Nephron (organoid): ENCODE measurements at regions not wholly inside any gene's neighbourhood (a gene's known extent, or its start where the extent isn't known, plus 50 kb on each side); places are given as distances from the start of the nearest gene placed in this dataset.

ENCODE experiments used
- H3K27ac Mint-ChIP-seq, 3 experiments: 2 replicates each; pipeline ENCODE4 v1.8.0; 2020; ENCODE audit warnings: mixed read lengths in 3 of 3, mild to moderate bottlenecking in 2 of 3, moderate library complexity in 1 of 3
- H3K27me3 Mint-ChIP-seq: 2 replicates; pipeline ENCODE4 v1.8.0; 2021; ENCODE audit warnings: low read depth, mild to moderate bottlenecking, moderate library complexity, mixed read lengths
- H3K36me3 Mint-ChIP-seq: 2 replicates; pipeline ENCODE4 v1.8.0; 2020; ENCODE audit warnings: low read depth, mixed read lengths
- H3K4me1 Mint-ChIP-seq: 2 replicates; pipeline ENCODE4 v1.8.0; 2020; ENCODE audit warnings: mixed read lengths
- H3K4me3 Mint-ChIP-seq, 3 experiments: 2 replicates each; pipeline ENCODE4 v1.8.0; 2020; ENCODE audit warnings: mild to moderate bottlenecking in 3 of 3, mixed read lengths in 3 of 3, moderate library complexity in 2 of 3
- H3K9me3 Mint-ChIP-seq: 2 replicates; pipeline ENCODE4 v1.8.0; 2020; ENCODE audit warnings: mixed read lengths
- CTCF ChIP-seq, 3 experiments: fragments of 200-600 bp; sonication (generic); IDR thresholded peaks; one replicate each; pipeline ENCODE4 v1.5.0; 2021; ENCODE audit warnings: antibody characterized with exemption in 3 of 3; ENCODE audit not compliant: unreplicated experiment in 3 of 3

DNA sequence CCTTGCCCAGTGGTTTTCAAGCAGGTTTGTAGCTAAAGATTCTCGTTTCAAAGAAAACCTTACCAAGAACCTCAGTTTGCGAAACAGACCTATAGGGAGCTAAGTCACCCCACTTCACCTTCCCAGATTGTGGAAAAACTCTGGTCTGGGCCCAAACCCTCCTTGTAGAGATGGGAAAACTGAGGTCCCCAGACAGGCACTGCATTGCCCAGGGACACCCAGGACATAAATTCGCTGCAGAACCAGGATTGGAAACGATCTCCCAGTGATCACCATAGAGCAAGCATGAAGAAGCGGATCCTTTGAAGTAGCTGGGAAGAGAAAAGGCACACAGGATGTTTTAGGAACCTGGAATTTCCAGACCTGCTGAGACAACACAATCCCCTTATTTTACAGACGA, 85.6 kb upstream of the PIAS1 start:
- TF ChIP-seq CTCF (IDR thresholded peaks at IDR 0.05; ENCODE audit: unreplicated experiment in 3 of 3): no peak
- no peaks in the 10 kb centered on the region for H3K36me3 Mint-ChIP-seq
- peaks cover 31% of the 10 kb centered on the region for H3K4me1 Mint-ChIP-seq
- no peaks in the 10 kb centered on the region for H3K9me3 Mint-ChIP-seq
- H3K27ac Mint-ChIP-seq: peak overlapping the region; percentile 14 to 35 (median 22)
- peak overlapping the region; percentile 9 to 84 (median 81) for H3K4me3 Mint-ChIP-seq
- no peaks in the 10 kb centered on the region for H3K27me3 Mint-ChIP-seq

DNA sequence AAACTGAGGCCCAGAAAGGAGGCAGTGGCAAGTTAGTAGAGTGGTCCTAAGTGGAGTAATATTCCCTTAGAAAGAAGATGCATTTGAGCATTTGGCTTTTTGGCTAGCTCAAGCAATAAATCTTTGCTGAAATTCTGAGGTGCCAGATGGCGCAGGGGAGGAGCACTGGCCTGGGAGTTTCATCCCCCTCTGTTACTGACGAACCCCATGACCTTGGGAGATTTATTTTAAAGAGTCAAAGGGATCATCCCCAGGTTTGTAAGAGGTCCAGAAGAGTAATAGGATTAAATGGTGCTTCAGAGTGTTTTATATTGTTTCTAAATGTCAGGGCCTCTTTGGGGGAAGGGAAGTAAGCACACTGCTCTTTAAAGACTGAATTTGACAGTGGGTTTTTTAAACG, 85.1 kb upstream of the PIAS1 start:
- H3K27ac Mint-ChIP-seq: peak overlapping the region; percentile 14 to 35 (median 22)
- H3K36me3 Mint-ChIP-seq: no peaks in the 10 kb centered on the region
- TF ChIP-seq CTCF (IDR thresholded peaks at IDR 0.05; ENCODE audit: unreplicated experiment in 3 of 3): no peak
- H3K4me3 Mint-ChIP-seq: peak overlapping the region; percentile 30 to 84 (median 81)
- peaks cover 31% of the 10 kb centered on the region for H3K4me1 Mint-ChIP-seq
- H3K9me3 Mint-ChIP-seq: peaks cover 2% of the 10 kb centered on the region
- no peaks in the 10 kb centered on the region for H3K27me3 Mint-ChIP-seq

DNA sequence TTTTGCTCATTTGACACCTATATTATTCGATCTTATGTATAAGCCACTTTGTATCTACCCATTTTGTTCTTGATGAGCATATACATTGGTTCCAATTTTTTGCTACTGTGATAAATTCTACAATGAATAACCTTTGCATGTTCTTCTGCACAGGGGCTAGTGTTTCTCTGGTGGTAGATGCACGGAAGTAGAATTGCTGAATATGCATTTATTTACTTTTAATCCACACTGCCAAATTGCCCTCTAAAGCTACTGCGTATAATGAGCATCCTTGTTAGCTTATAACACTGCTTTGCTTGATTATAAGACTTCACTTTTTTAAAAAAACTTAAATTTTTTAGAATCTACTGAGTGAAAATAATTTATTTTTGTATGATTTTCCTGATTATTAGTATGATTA, 84.2 kb upstream of the PIAS1 start:
- TF ChIP-seq CTCF (IDR thresholded peaks at IDR 0.05; ENCODE audit: unreplicated experiment in 3 of 3): no peak
- Mint-ChIP-seq H3K27me3 (no peaks in the 10 kb centered on the region), H3K36me3 (no peaks in the 10 kb centered on the region), H3K4me3 (no peak overlapping the region), H3K27ac (no peak overlapping the region), H3K4me1 (peaks cover 31% of the 10 kb centered on the region), H3K9me3 (peaks cover 2% of the 10 kb centered on the region)

DNA sequence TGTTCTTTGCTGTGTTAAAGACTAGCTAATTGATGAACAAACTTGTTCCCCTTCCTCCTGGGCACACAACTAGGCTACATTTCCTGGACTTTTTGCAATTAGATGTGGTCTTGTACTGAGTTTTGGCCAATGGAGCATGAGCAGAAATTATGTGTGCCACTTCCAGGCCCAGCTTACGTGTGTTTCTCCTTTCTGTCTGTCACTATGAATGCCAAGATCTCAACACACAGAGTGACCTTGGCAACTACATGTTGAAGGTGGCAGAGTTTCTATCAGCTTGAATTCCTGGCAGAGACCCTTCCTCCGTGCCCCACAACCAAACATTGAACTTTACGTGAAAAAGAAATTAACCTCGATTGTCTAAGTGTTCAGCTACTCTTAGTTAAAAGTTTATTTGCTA, 81.7 kb upstream of the PIAS1 start:
- TF ChIP-seq CTCF (IDR thresholded peaks at IDR 0.05; ENCODE audit: unreplicated experiment in 3 of 3): no peak
- no peak overlapping the region for H3K27ac Mint-ChIP-seq
- no peaks in the 10 kb centered on the region for H3K36me3 Mint-ChIP-seq
- H3K4me3 Mint-ChIP-seq: no peak overlapping the region
- peaks cover 8% of the 10 kb centered on the region for H3K9me3 Mint-ChIP-seq
- H3K27me3 Mint-ChIP-seq: no peaks in the 10 kb centered on the region
- peaks cover 36% of the 10 kb centered on the region for H3K4me1 Mint-ChIP-seq

DNA sequence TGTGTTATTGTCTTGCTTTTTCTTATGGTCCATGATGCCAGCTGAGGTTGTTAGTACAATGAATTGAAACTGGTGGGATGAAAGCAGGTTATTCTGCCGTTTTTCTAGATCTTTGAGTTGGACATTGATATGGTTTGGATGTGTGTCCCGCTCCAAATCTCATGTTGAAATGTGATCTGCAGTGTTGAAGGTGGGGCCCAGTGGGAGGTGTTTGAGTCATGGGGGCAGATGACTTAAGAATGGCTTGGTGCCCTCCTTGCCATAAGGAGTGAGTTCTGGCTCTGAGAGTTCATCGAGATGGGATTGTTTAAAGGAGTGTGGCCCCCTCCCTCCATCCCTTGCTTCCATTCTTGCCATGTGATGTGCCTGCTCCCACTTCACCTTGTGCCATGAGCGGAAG, 80.3 kb upstream of the PIAS1 start:
- Mint-ChIP-seq H3K9me3 (peaks cover 10% of the 10 kb centered on the region), H3K4me1 (peaks cover 22% of the 10 kb centered on the region), H3K27me3 (no peaks in the 10 kb centered on the region), H3K36me3 (peaks cover 2% of the 10 kb centered on the region), H3K4me3 (no peak overlapping the region), H3K27ac (no peak overlapping the region)
- no peak for TF ChIP-seq CTCF (IDR thresholded peaks at IDR 0.05; ENCODE audit: unreplicated experiment in 3 of 3)

GRCh38 chr15:67976506-67977073, 77.5 kb upstream of the PIAS1 start:
- H3K4me3 Mint-ChIP-seq: no peak overlapping the region
- H3K27me3 Mint-ChIP-seq: no peaks in the 10 kb centered on the region
- no peak overlapping the region for H3K27ac Mint-ChIP-seq
- H3K9me3 Mint-ChIP-seq: peaks cover 16% of the 10 kb centered on the region
- H3K4me1 Mint-ChIP-seq: peaks cover 17% of the 10 kb centered on the region
- no peak for TF ChIP-seq CTCF (IDR thresholded peaks at IDR 0.05; ENCODE audit: unreplicated experiment in 3 of 3)
- peaks cover 9% of the 10 kb centered on the region for H3K36me3 Mint-ChIP-seq
